ENCODE measurements at regions not wholly inside any gene's neighbourhood (a gene's known extent, or its start where the extent isn't known, plus 50 kb on each side); places are given as distances from the start of the nearest gene placed in this dataset.
"Not testable (repeated sequence)": the region's sequence is repeated elsewhere in the genome, so short reads cannot be mapped to it uniquely, and the experiment has no call there.

- Histone ChIP-seq H3K4me3 (no peak overlapping the region), H3K4me1 (no peaks in the 10 kb centered on the region), H3K9me3 (no peaks in the 10 kb centered on the region), H3K27me3 (ENCODE audit: low read depth) (no peaks in the 10 kb centered on the region), H3K36me3 (replicated peaks) (no peaks in the 10 kb centered on the region)
- DNase-seq (ENCODE audit: low spot score in 2 of 2) = no peak
- in situ Hi-C loops (cut with MboI; ENCODE audit: low sequenced_read_pairs) = no loop called here
Measured at GRCh38 chr2:142483653-142484052, 352.8 kb upstream of the LRP1B start.

- no peaks in the 10 kb centered on the region for H3K9me3 ChIP-seq
- in situ Hi-C loops (cut with MboI; ENCODE audit: low sequenced_read_pairs) = no loop called here
- no peak for DNase-seq (ENCODE audit: low spot score in 2 of 2)
- H3K27me3 ChIP-seq (ENCODE audit: low read depth) = no peaks in the 10 kb centered on the region
- no peak overlapping the region for H3K4me3 ChIP-seq
- no peaks in the 10 kb centered on the region for H3K4me1 ChIP-seq
- no peaks in the 10 kb centered on the region for H3K36me3 ChIP-seq (replicated peaks)
Measured at GRCh38 chr2:142478206-142478605, 347.4 kb upstream of the LRP1B start.

- H3K4me1 ChIP-seq = no peaks in the 10 kb centered on the region
Measured at GRCh38 chr2:142472382-142472781, 341.6 kb upstream of the LRP1B start.

GRCh38 chr2:142467321-142467720 lies 336.5 kb upstream of the LRP1B start:
- DNase-seq (ENCODE audit: low spot score in 2 of 2) = no peak
- in situ Hi-C loops (cut with MboI; ENCODE audit: low sequenced_read_pairs) = no loop called here
- H3K4me1 ChIP-seq = no peaks in the 10 kb centered on the region
- no peaks in the 10 kb centered on the region for H3K36me3 ChIP-seq (replicated peaks)
- H3K9me3 ChIP-seq = no peaks in the 10 kb centered on the region
- no peak overlapping the region for H3K4me3 ChIP-seq
- peaks cover 8% of the 10 kb centered on the region; the same call in 1 of the 2 replicates for H3K27me3 ChIP-seq (ENCODE audit: low read depth)

More at GRCh38 chr2:142472382-142472781, 341.6 kb upstream of the LRP1B start:
- no peak for DNase-seq (ENCODE audit: low spot score in 2 of 2)
- H3K36me3 ChIP-seq (replicated peaks) = no peaks in the 10 kb centered on the region
- H3K9me3 ChIP-seq = no peaks in the 10 kb centered on the region
- in situ Hi-C loops (cut with MboI; ENCODE audit: low sequenced_read_pairs) = no loop called here
- H3K27me3 ChIP-seq (ENCODE audit: low read depth) = peaks cover 8% of the 10 kb centered on the region; the same call in 1 of the 2 replicates
- H3K4me3 ChIP-seq = no peak overlapping the region

- H3K4me1 ChIP-seq = no peaks in the 10 kb centered on the region
- no peaks in the 10 kb centered on the region for H3K36me3 ChIP-seq (replicated peaks)
- no peak overlapping the region for H3K4me3 ChIP-seq
- in situ Hi-C loops (cut with MboI; ENCODE audit: low sequenced_read_pairs) = no loop called here
- no peak for DNase-seq (ENCODE audit: low spot score in 2 of 2)
- H3K9me3 ChIP-seq = no peaks in the 10 kb centered on the region
- H3K27me3 ChIP-seq (ENCODE audit: low read depth) = no peaks in the 10 kb centered on the region
Measured at GRCh38 chr2:142463047-142463446, 332.2 kb upstream of the LRP1B start.

- H3K4me3 ChIP-seq = no peak overlapping the region
- no peaks in the 10 kb centered on the region for H3K4me1 ChIP-seq
- H3K27me3 ChIP-seq (ENCODE audit: low read depth) = no peaks in the 10 kb centered on the region
- H3K36me3 ChIP-seq (replicated peaks) = no peaks in the 10 kb centered on the region
- in situ Hi-C loops (cut with MboI; ENCODE audit: low sequenced_read_pairs) = no loop called here
- DNase-seq (ENCODE audit: low spot score in 2 of 2) = no peak
- H3K9me3 ChIP-seq = no peaks in the 10 kb centered on the region
Measured at GRCh38 chr2:142462306-142462705, 331.5 kb upstream of the LRP1B start.

GRCh38 chr2:142445551-142446072 lies 314.8 kb upstream of the LRP1B start:
- no peaks in the 10 kb centered on the region for H3K36me3 ChIP-seq (replicated peaks)
- no peak for DNase-seq (ENCODE audit: low spot score in 2 of 2)
- in situ Hi-C loops (cut with MboI; ENCODE audit: low sequenced_read_pairs) = no loop called here
- H3K9me3 ChIP-seq = no peaks in the 10 kb centered on the region
- no peak overlapping the region for H3K4me3 ChIP-seq
- no peaks in the 10 kb centered on the region for H3K4me1 ChIP-seq
- H3K27me3 ChIP-seq (ENCODE audit: low read depth) = no peaks in the 10 kb centered on the region

GRCh38 chr2:142445023-142445422 lies 314.2 kb upstream of the LRP1B start:
- Histone ChIP-seq H3K4me1 (no peaks in the 10 kb centered on the region), H3K9me3 (no peaks in the 10 kb centered on the region), H3K27me3 (ENCODE audit: low read depth) (no peaks in the 10 kb centered on the region), H3K4me3 (no peak overlapping the region), H3K36me3 (replicated peaks) (no peaks in the 10 kb centered on the region)
- no peak for DNase-seq (ENCODE audit: low spot score in 2 of 2)
- in situ Hi-C loops (cut with MboI; ENCODE audit: low sequenced_read_pairs) = no loop called here

GRCh38 chr2:142435847-142436246 lies 305.0 kb upstream of the LRP1B start:
- DNase-seq (ENCODE audit: low spot score in 2 of 2) = no peak
- Histone ChIP-seq H3K4me3 (no peak overlapping the region), H3K4me1 (no peaks in the 10 kb centered on the region; the same call in 1 of the 2 replicates), H3K36me3 (replicated peaks) (no peaks in the 10 kb centered on the region), H3K9me3 (no peaks in the 10 kb centered on the region), H3K27me3 (ENCODE audit: low read depth) (no peaks in the 10 kb centered on the region; the same call in 1 of the 2 replicates)
- in situ Hi-C loops (cut with MboI; ENCODE audit: low sequenced_read_pairs) = no loop called here

- Histone ChIP-seq H3K36me3 (replicated peaks) (no peaks in the 10 kb centered on the region), H3K4me1 (no peaks in the 10 kb centered on the region), H3K9me3 (no peaks in the 10 kb centered on the region), H3K27me3 (ENCODE audit: low read depth) (0 out of 2 replicates have a peak, but pooled peaks cover 9% of the 10 kb centered on the region), H3K4me3 (no peak overlapping the region)
- in situ Hi-C loops (cut with MboI; ENCODE audit: low sequenced_read_pairs) = no loop called here
- DNase-seq (ENCODE audit: low spot score in 2 of 2) = no peak
Measured at GRCh38 chr2:142426064-142426463, 295.2 kb upstream of the LRP1B start.

- Histone ChIP-seq H3K36me3 (replicated peaks) (no peaks in the 10 kb centered on the region), H3K4me1 (no peaks in the 10 kb centered on the region), H3K27me3 (ENCODE audit: low read depth) (0 out of 2 replicates have a peak, but pooled peaks cover 9% of the 10 kb centered on the region), H3K9me3 (no peaks in the 10 kb centered on the region), H3K4me3 (no peak overlapping the region)
- in situ Hi-C loops (cut with MboI; ENCODE audit: low sequenced_read_pairs) = no loop called here
- no peak for DNase-seq (ENCODE audit: low spot score in 2 of 2)
Measured at GRCh38 chr2:142425551-142425950, 294.7 kb upstream of the LRP1B start.

- Histone ChIP-seq H3K36me3 (replicated peaks) (no peaks in the 10 kb centered on the region), H3K27me3 (ENCODE audit: low read depth) (peaks cover 9% of the 10 kb centered on the region; the same call in 1 of the 2 replicates), H3K9me3 (no peaks in the 10 kb centered on the region), H3K4me1 (no peaks in the 10 kb centered on the region), H3K4me3 (no peak overlapping the region)
- DNase-seq (ENCODE audit: low spot score in 2 of 2) = no peak
- in situ Hi-C loops (cut with MboI; ENCODE audit: low sequenced_read_pairs) = no loop called here
Measured at GRCh38 chr2:142423603-142424002, 292.8 kb upstream of the LRP1B start.

GRCh38 chr2:142422769-142423168 lies 292.0 kb upstream of the LRP1B start:
- Histone ChIP-seq H3K4me1 (no peaks in the 10 kb centered on the region), H3K36me3 (replicated peaks) (no peaks in the 10 kb centered on the region), H3K9me3 (no peaks in the 10 kb centered on the region), H3K4me3 (no peak overlapping the region), H3K27me3 (ENCODE audit: low read depth) (peaks cover 9% of the 10 kb centered on the region; the same call in 1 of the 2 replicates)
- in situ Hi-C loops (cut with MboI; ENCODE audit: low sequenced_read_pairs) = no loop called here
- DNase-seq (ENCODE audit: low spot score in 2 of 2) = no peak

- H3K9me3 ChIP-seq = no peaks in the 10 kb centered on the region
- H3K4me1 ChIP-seq = no peaks in the 10 kb centered on the region
- DNase-seq (ENCODE audit: low spot score in 2 of 2) = no peak
- H3K27me3 ChIP-seq (ENCODE audit: low read depth) = peaks cover 9% of the 10 kb centered on the region; the same call in 1 of the 2 replicates
- in situ Hi-C loops (cut with MboI; ENCODE audit: low sequenced_read_pairs) = no loop called here
- no peaks in the 10 kb centered on the region for H3K36me3 ChIP-seq (replicated peaks)
- H3K4me3 ChIP-seq = no peak overlapping the region
Measured at GRCh38 chr2:142422041-142422440, 291.2 kb upstream of the LRP1B start.

- H3K4me1 ChIP-seq; DNase-seq (ENCODE audit: low spot score in 2 of 2); H3K4me3 ChIP-seq; in situ Hi-C loops (cut with MboI; ENCODE audit: low sequenced_read_pairs); H3K9me3 ChIP-seq; H3K27me3 ChIP-seq (ENCODE audit: low read depth); H3K36me3 ChIP-seq (replicated peaks): not testable (repeated sequence)
Measured at GRCh38 chr2:142418699-142419098, 287.9 kb upstream of the LRP1B start.

Data from HAP-1 (cell line).